ENCODE measurements at regions not wholly inside any gene's neighbourhood (a gene's known extent, or its start where the extent isn't known, plus 50 kb on each side); places are given as distances from the start of the nearest gene placed in this dataset. TPM values are rescaled to one million over a fixed set of nuclear protein-coding genes. Genes with fewer than 3 reads are reported as not detected.

GRCh38 chr2:181398000-181398399 lies 59.2 kb upstream of the ITGA4 start:
- WGBS, 2 experiments (ENCODE audit: low coverage in 1 of 2, low lambda C conversion rate in 2 of 2, missing lambda C conversion rate in 2 of 2) = 89 to 95% methylated on average over 1 of the region's 1 CpG
- Histone ChIP-seq H3K4me3 (no peak overlapping the region), H3K27ac (no peak overlapping the region), H3K79me2 (ENCODE audit: insufficient read depth) (no peaks in the 10 kb centered on the region), H3K9ac (no peak overlapping the region), H3F3A (ENCODE audit: insufficient read depth) (no peaks in the 10 kb centered on the region), H3K4me2 (ENCODE audit: unreplicated experiment) (no peak overlapping the region), H2AFZ (no peak overlapping the region), H3K27me3 (replicated peaks; ENCODE audit: insufficient read depth) (no peaks in the 10 kb centered on the region), H3K4me1 (ENCODE audit: insufficient read depth) (peaks cover 4% of the 10 kb centered on the region; the same call in 1 of the 2 replicates), H3K36me3 (ENCODE audit: low read depth) (no peaks in the 10 kb centered on the region), H3K9me3 (ENCODE audit: low read depth) (no peaks in the 10 kb centered on the region), H3K9me2 (ENCODE audit: insufficient read depth) (no peaks in the 10 kb centered on the region), H4K20me1 (ENCODE audit: insufficient read depth) (no peaks in the 10 kb centered on the region)
- TF ChIP-seq EZH2phosphoT487 (IDR thresholded peaks at IDR 0.05; ENCODE audit: insufficient read depth, low read depth) (no peak), EZH2 (IDR thresholded peaks at IDR 0.05; ENCODE audit: insufficient read depth, poor library complexity, severe bottlenecking) (no peak)
- DNase-seq = no peak
- in situ Hi-C loops (cut with MboI) = no loop called here

- Histone ChIP-seq H3K36me3 (ENCODE audit: low read depth) (no peaks in the 10 kb centered on the region), H3K4me3 (no peak overlapping the region), H3K79me2 (ENCODE audit: insufficient read depth) (no peaks in the 10 kb centered on the region), H3K9ac (no peak overlapping the region), H3K9me2 (ENCODE audit: insufficient read depth) (no peaks in the 10 kb centered on the region), H3K4me2 (ENCODE audit: unreplicated experiment) (no peak overlapping the region), H3K9me3 (ENCODE audit: low read depth) (no peaks in the 10 kb centered on the region), H3K27ac (no peak overlapping the region), H3K4me1 (ENCODE audit: insufficient read depth) (no peaks in the 10 kb centered on the region), H2AFZ (no peak overlapping the region), H3F3A (ENCODE audit: insufficient read depth) (no peaks in the 10 kb centered on the region), H4K20me1 (ENCODE audit: insufficient read depth) (no peaks in the 10 kb centered on the region), H3K27me3 (replicated peaks; ENCODE audit: insufficient read depth) (no peaks in the 10 kb centered on the region)
- 81 to 82% methylated on average over 4 of the region's 4 CpGs for WGBS, 2 experiments (ENCODE audit: low coverage in 1 of 2, low lambda C conversion rate in 2 of 2, missing lambda C conversion rate in 2 of 2)
- TF ChIP-seq EZH2phosphoT487 (IDR thresholded peaks at IDR 0.05; ENCODE audit: insufficient read depth, low read depth) = no peak
- no peak for TF ChIP-seq EZH2 (IDR thresholded peaks at IDR 0.05; ENCODE audit: insufficient read depth, poor library complexity, severe bottlenecking)
- in situ Hi-C loops (cut with MboI) = no loop called here
- DNase-seq = no peak
Observed at GRCh38 chr2:181399027-181399426, 58.2 kb upstream of the ITGA4 start.

DNA sequence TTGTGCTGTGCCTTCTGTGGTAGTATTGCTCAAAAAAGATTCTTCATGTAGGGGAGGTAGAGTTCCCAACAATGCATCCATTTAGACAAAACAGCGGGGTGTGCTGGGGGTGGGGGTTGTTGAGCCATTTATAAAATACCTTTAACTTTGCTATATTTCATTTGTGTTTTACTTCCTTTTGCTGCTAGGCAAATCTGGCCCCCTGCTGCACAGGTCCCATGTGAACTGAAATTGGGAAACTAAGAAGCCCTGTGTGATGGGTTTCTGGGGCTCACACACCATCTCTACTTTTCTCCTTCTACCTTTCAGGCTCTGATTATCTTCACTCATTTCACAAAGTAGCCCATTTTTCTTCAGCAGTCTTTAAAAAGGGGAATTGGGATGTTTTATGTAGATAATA lies 52.7 kb upstream of the ITGA4 start:
- Histone ChIP-seq H3K27ac (no peak overlapping the region), H3K4me2 (ENCODE audit: unreplicated experiment) (no peak overlapping the region), H3K9ac (no peak overlapping the region), H3K9me2 (ENCODE audit: insufficient read depth) (no peaks in the 10 kb centered on the region), H3K4me1 (ENCODE audit: insufficient read depth) (no peaks in the 10 kb centered on the region), H3K36me3 (ENCODE audit: low read depth) (no peaks in the 10 kb centered on the region), H3K9me3 (ENCODE audit: low read depth) (no peaks in the 10 kb centered on the region), H3F3A (ENCODE audit: insufficient read depth) (no peaks in the 10 kb centered on the region), H3K4me3 (no peak overlapping the region), H2AFZ (no peak overlapping the region), H4K20me1 (ENCODE audit: insufficient read depth) (no peaks in the 10 kb centered on the region), H3K27me3 (replicated peaks; ENCODE audit: insufficient read depth) (no peaks in the 10 kb centered on the region), H3K79me2 (ENCODE audit: insufficient read depth) (no peaks in the 10 kb centered on the region)
- no peak for DNase-seq
- TF ChIP-seq EZH2phosphoT487 (IDR thresholded peaks at IDR 0.05; ENCODE audit: insufficient read depth, low read depth) = no peak
- no peak for TF ChIP-seq EZH2 (IDR thresholded peaks at IDR 0.05; ENCODE audit: insufficient read depth, poor library complexity, severe bottlenecking)
- 67 to 82% methylated on average over 1 of the region's 1 CpG for WGBS, 2 experiments (ENCODE audit: low coverage in 1 of 2, low lambda C conversion rate in 2 of 2, missing lambda C conversion rate in 2 of 2)
- in situ Hi-C loops (cut with MboI) = no loop called here

GRCh38 chr2:181407171-181407570 lies 50.0 kb upstream of the ITGA4 start:
- no peak for DNase-seq
- WGBS, 2 experiments (ENCODE audit: low coverage in 1 of 2, low lambda C conversion rate in 2 of 2, missing lambda C conversion rate in 2 of 2) = 76% methylated on average over 3 of the region's 3 CpGs
- Histone ChIP-seq H3K27ac (no peak overlapping the region), H3K9me3 (ENCODE audit: low read depth) (no peaks in the 10 kb centered on the region), H3K4me2 (ENCODE audit: unreplicated experiment) (no peak overlapping the region), H4K20me1 (ENCODE audit: insufficient read depth) (no peaks in the 10 kb centered on the region), H3F3A (ENCODE audit: insufficient read depth) (no peaks in the 10 kb centered on the region), H3K27me3 (replicated peaks; ENCODE audit: insufficient read depth) (no peaks in the 10 kb centered on the region), H3K4me3 (no peak overlapping the region), H3K79me2 (ENCODE audit: insufficient read depth) (no peaks in the 10 kb centered on the region), H3K9me2 (ENCODE audit: insufficient read depth) (no peaks in the 10 kb centered on the region), H2AFZ (no peak overlapping the region), H3K36me3 (ENCODE audit: low read depth) (no peaks in the 10 kb centered on the region), H3K4me1 (ENCODE audit: insufficient read depth) (no peaks in the 10 kb centered on the region), H3K9ac (no peak overlapping the region)
- TF ChIP-seq EZH2phosphoT487 (IDR thresholded peaks at IDR 0.05; ENCODE audit: insufficient read depth, low read depth) (no peak), EZH2 (IDR thresholded peaks at IDR 0.05; ENCODE audit: insufficient read depth, poor library complexity, severe bottlenecking) (no peak)
- in situ Hi-C loops (cut with MboI) = no loop called here

Small RNAs in the stretch of these regions (microRNA-seq; reads per million reads assigned to microRNA genes)
- not detected for gene MIR4437 (ENCODE audit: borderline number of aligned reads)

Small RNAs in the stretch of these regions (small RNA-seq; reads per million reads assigned to genes)
- gene MIR4437 (ENCODE audit: low read depth, low replicate concordance) = not detected

All from GM23248 (cell line).